ENCODE measurements at regions not wholly inside any gene's neighbourhood (a gene's known extent, or its start where the extent isn't known, plus 50 kb on each side); places are given as distances from the start of the nearest gene placed in this dataset.
"Not testable (repeated sequence)": the region's sequence is repeated elsewhere in the genome, so short reads cannot be mapped to it uniquely, and the experiment has no call there.

DNA sequence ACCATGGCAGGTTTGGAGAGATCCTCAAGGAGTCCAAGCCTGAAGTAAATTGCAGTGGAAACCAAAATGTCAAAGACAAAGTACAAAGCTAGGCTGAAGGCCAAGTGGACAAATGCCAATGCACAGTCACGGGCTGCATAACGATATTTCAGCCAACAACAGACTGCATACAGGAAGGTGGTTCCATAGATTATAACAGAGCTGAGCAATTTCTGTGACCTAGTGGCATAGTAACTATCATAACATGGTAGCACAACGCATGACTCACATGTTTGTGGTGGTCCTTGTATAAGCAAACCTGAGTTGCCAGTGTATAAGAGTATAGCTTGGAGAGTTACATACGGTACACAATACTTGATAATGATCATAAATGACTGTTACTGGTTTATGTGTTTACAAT is 152.2 kb downstream of the KLRB1 start:
- H3K4me3 ChIP-seq (ENCODE audit: insufficient read depth, low read depth, low read length); CTCF ChIA-PET; H3K14ac ChIP-seq (replicated peaks; ENCODE audit: low read depth, low read length); dilution Hi-C loops (cut with HindIII; ENCODE audit: low sequenced_read_pairs, unreplicated experiment); H2BK20ac ChIP-seq (ENCODE audit: low read depth, low read length); H3K79me1 ChIP-seq (ENCODE audit: low read depth in 1 of 2, low read length in 2 of 2); H2BK5ac ChIP-seq (ENCODE audit: low read depth, low read length, poor library complexity, severe bottlenecking); H3K18ac ChIP-seq (ENCODE audit: low read depth, low read length); H4K20me1 ChIP-seq (ENCODE audit: insufficient read depth, low read length); H3K4me2 ChIP-seq (ENCODE audit: low read depth, low read length); H2BK120ac ChIP-seq (ENCODE audit: low read depth, low read length); H4K5ac ChIP-seq (ENCODE audit: low read depth, low read length); H3K27me3 ChIP-seq (ENCODE audit: control insufficient read depth, insufficient read depth, low read length); POLR2A ChIA-PET (ENCODE audit: unreplicated experiment); H3K23ac ChIP-seq (ENCODE audit: low read depth, low read length); H2BK15ac ChIP-seq (ENCODE audit: low read depth, low read length); H2AK9ac ChIP-seq (replicated peaks; ENCODE audit: low read depth, low read length, poor library complexity); H3K27ac ChIP-seq (ENCODE audit: insufficient read depth, low read length); H3K4ac ChIP-seq (ENCODE audit: low read depth, low read length); H3K56ac ChIP-seq (ENCODE audit: extremely low read depth, insufficient read depth, low read length); H4K8ac ChIP-seq (ENCODE audit: low read depth in 2 of 2, low read length in 2 of 2); H4K91ac ChIP-seq (ENCODE audit: insufficient read depth, low read depth, low read length); H2AFZ ChIP-seq (replicated peaks; ENCODE audit: low read length, poor library complexity); H3K4me1 ChIP-seq (ENCODE audit: control insufficient read depth, insufficient read depth, low read length); H3K9ac ChIP-seq (ENCODE audit: low read depth, low read length); H2AK5ac ChIP-seq (ENCODE audit: low read depth, low read length); H3K36me3 ChIP-seq (ENCODE audit: control insufficient read depth, insufficient read depth, low read length); H3K9me1 ChIP-seq (ENCODE audit: insufficient read depth, low read length); H3K9me3 ChIP-seq (ENCODE audit: control insufficient read depth, insufficient read depth, low read length); intact Hi-C loops (cut with micrococcal nuclease); BruUV-seq (replicated peaks): not testable (repeated sequence)
- peak; percentile 33; the same call in 1 of the 2 replicates for TF ChIP-seq BHLHE40 (IDR thresholded peaks at IDR 0.05; ENCODE audit: low read depth, low read length)
- in situ Hi-C loops (cut with MboI; ENCODE audit: low sequenced_read_pairs) = loop anchor here (25.0 kb wide), 1 partner anchor 118 kb away; no protein-coding TSS in a partner anchor
- no CpG with 5 or more reads among the region's 4 CpGs for WGBS, 2 experiments (ENCODE audit: extremely low coverage in 2 of 2, insufficient read length in 1 of 2)
- peak; percentile 85 for ATAC-seq (ENCODE audit: low read depth)
- DNase-seq = peak; percentile 72

GRCh38 chr12:9454021-9454420 is 153.7 kb downstream of the KLRB1 start:
- CTCF ChIA-PET; BruUV-seq (replicated peaks); H2AFZ ChIP-seq (replicated peaks; ENCODE audit: low read length, poor library complexity); H2AK9ac ChIP-seq (replicated peaks; ENCODE audit: low read depth, low read length, poor library complexity); H3K18ac ChIP-seq (ENCODE audit: low read depth, low read length); intact Hi-C loops (cut with micrococcal nuclease); H3K4me1 ChIP-seq (ENCODE audit: control insufficient read depth, insufficient read depth, low read length); ATAC-seq (ENCODE audit: low read depth); H3K9me3 ChIP-seq (ENCODE audit: control insufficient read depth, insufficient read depth, low read length); H3K56ac ChIP-seq (ENCODE audit: extremely low read depth, insufficient read depth, low read length); dilution Hi-C loops (cut with HindIII; ENCODE audit: low sequenced_read_pairs, unreplicated experiment); H3K4me2 ChIP-seq (ENCODE audit: low read depth, low read length); H3K14ac ChIP-seq (replicated peaks; ENCODE audit: low read depth, low read length); H4K91ac ChIP-seq (ENCODE audit: insufficient read depth, low read depth, low read length); H3K27ac ChIP-seq (ENCODE audit: insufficient read depth, low read length); H3K23ac ChIP-seq (ENCODE audit: low read depth, low read length); H2BK20ac ChIP-seq (ENCODE audit: low read depth, low read length); H3K36me3 ChIP-seq (ENCODE audit: control insufficient read depth, insufficient read depth, low read length); H3K9ac ChIP-seq (ENCODE audit: low read depth, low read length); POLR2A ChIA-PET (ENCODE audit: unreplicated experiment); H4K20me1 ChIP-seq (ENCODE audit: insufficient read depth, low read length); H2AK5ac ChIP-seq (ENCODE audit: low read depth, low read length); H2BK15ac ChIP-seq (ENCODE audit: low read depth, low read length); DNase-seq; H4K5ac ChIP-seq (ENCODE audit: low read depth, low read length); H3K4me3 ChIP-seq (ENCODE audit: insufficient read depth, low read depth, low read length); H3K79me1 ChIP-seq (ENCODE audit: low read depth in 1 of 2, low read length in 2 of 2); H2BK5ac ChIP-seq (ENCODE audit: low read depth, low read length, poor library complexity, severe bottlenecking); H4K8ac ChIP-seq (ENCODE audit: low read depth in 2 of 2, low read length in 2 of 2); H3K4ac ChIP-seq (ENCODE audit: low read depth, low read length); H2BK120ac ChIP-seq (ENCODE audit: low read depth, low read length); H3K27me3 ChIP-seq (ENCODE audit: control insufficient read depth, insufficient read depth, low read length); H3K9me1 ChIP-seq (ENCODE audit: insufficient read depth, low read length): not testable (repeated sequence)
- in situ Hi-C loops (cut with MboI; ENCODE audit: low sequenced_read_pairs) = loop anchor here (25.0 kb wide), 1 partner anchor 117 kb away; no protein-coding TSS in a partner anchor
- WGBS, 2 experiments (ENCODE audit: extremely low coverage in 2 of 2, insufficient read length in 1 of 2) = no CpG with 5 or more reads among the region's 2 CpGs
